ENCODE measurements at regions not wholly inside any gene's neighbourhood (a gene's known extent, or its start where the extent isn't known, plus 50 kb on each side); places are given as distances from the start of the nearest gene placed in this dataset.

- H3K4me3 ChIP-seq (replicated peaks; ENCODE audit: low read depth, low read length): no peak overlapping the region
- DNase-seq (ENCODE audit: low read depth): no peak
- no peak for TF ChIP-seq CTCF (IDR thresholded peaks at IDR 0.05; ENCODE audit: low read length, missing control alignments)
Measured at GRCh38 chr9:20012232-20012631, 223.4 kb upstream of the SLC24A2 start.

GRCh38 chr9:20009606-20010005 lies 220.8 kb upstream of the SLC24A2 start:
- TF ChIP-seq CTCF (IDR thresholded peaks at IDR 0.05; ENCODE audit: low read length, missing control alignments): no peak
- no peak for DNase-seq (ENCODE audit: low read depth)
- no peak overlapping the region for H3K4me3 ChIP-seq (replicated peaks; ENCODE audit: low read depth, low read length)

- TF ChIP-seq CTCF (IDR thresholded peaks at IDR 0.05; ENCODE audit: low read length, missing control alignments): no peak
- H3K4me3 ChIP-seq (replicated peaks; ENCODE audit: low read depth, low read length): no peak overlapping the region
- no peak for DNase-seq (ENCODE audit: low read depth)
Measured at GRCh38 chr9:20002011-20002410, 213.2 kb upstream of the SLC24A2 start.

GRCh38 chr9:20001058-20001457 lies 212.2 kb upstream of the SLC24A2 start:
- TF ChIP-seq CTCF (IDR thresholded peaks at IDR 0.05; ENCODE audit: low read length, missing control alignments): no peak
- no peak overlapping the region for H3K4me3 ChIP-seq (replicated peaks; ENCODE audit: low read depth, low read length)
- DNase-seq (ENCODE audit: low read depth): no peak

- peak; percentile 77 for DNase-seq (ENCODE audit: low read depth)
- no peak for TF ChIP-seq CTCF (IDR thresholded peaks at IDR 0.05; ENCODE audit: low read length, missing control alignments)
- no peak overlapping the region for H3K4me3 ChIP-seq (replicated peaks; ENCODE audit: low read depth, low read length)
Measured at GRCh38 chr9:19999491-20000057, 210.7 kb upstream of the SLC24A2 start.

- TF ChIP-seq CTCF (IDR thresholded peaks at IDR 0.05; ENCODE audit: low read length, missing control alignments): no peak
- no peak overlapping the region for H3K4me3 ChIP-seq (replicated peaks; ENCODE audit: low read depth, low read length)
- DNase-seq (ENCODE audit: low read depth): no peak
Measured at GRCh38 chr9:19998823-19999455, 210.1 kb upstream of the SLC24A2 start.

- peak; percentile 60 for DNase-seq (ENCODE audit: low read depth)
- no peak for TF ChIP-seq CTCF (IDR thresholded peaks at IDR 0.05; ENCODE audit: low read length, missing control alignments)
- no peak overlapping the region for H3K4me3 ChIP-seq (replicated peaks; ENCODE audit: low read depth, low read length)
Measured at GRCh38 chr9:19998153-19998552, 209.3 kb upstream of the SLC24A2 start.
